HepG2 (cell line): ENCODE measurements at regions not wholly inside any gene's neighbourhood (a gene's known extent, or its start where the extent isn't known, plus 50 kb on each side); places are given as distances from the start of the nearest gene placed in this dataset.

Experiments used
- ATAC-seq: fragments of 200-7000 bp; cut with Tn5 transposase; 3 replicates; pipeline ENCODE4 v1.9.1; 2020; ENCODE audit warnings: mild to moderate bottlenecking, moderate library complexity
- BruUV-seq: library from RNA; stranded (reverse); fragments of 400-500 nt; replicated peaks from 2 replicates; lab custom pipeline; 2021; lab: Mats Ljungman, UMichigan
- CTCF ChIA-PET: fragments of 300-600 bp; formaldehyde crosslinking; extraction: SDS; loops from one replicate; lab custom pipeline; 2021; ENCODE audit warnings: low total read pairs, inconsistent platforms, low intra/inter-chr PET ratio; lab: Yijun Ruan, JAX
- POLR2A ChIA-PET: fragments of 350-600 bp; sonication (Branson Sonifier 250); formaldehyde crosslinking; loops from one replicate; lab custom pipeline; 2020; ENCODE audit warnings: antibody characterized with exemption, inconsistent platforms; lab: Yijun Ruan, JAX
- DNase-seq: peaks from one replicate; pipeline ENCODE4 v3.0.0-alpha.2; 2015; ENCODE audit warnings: low spot score
- FAIRE-seq: peaks from 3 replicates; lab custom pipeline; 2011; peaks lifted over from hg19 to GRCh38; lab: Jason Lieb, UNC
- H2AFZ ChIP-seq: one replicate; pipeline ENCODE4 v1.6.1; 2011; ENCODE audit warnings: low read length, inconsistent platforms
- H3K27ac ChIP-seq: fragments of 300-600 bp; 3 replicates; pipeline ENCODE4 v1.8.0; 2011; ENCODE audit warnings: mixed run types, mild to moderate bottlenecking, mixed read lengths, low read length, inconsistent platforms; ENCODE audit not compliant: insufficient read depth; ENCODE audit errors: extremely low read length
- H3K27me3 ChIP-seq, 2 experiments: fragments of 200-600 bp in 1 of 2; 2 replicates in 1 of 2; 3 replicates in 1 of 2; pipeline versions ENCODE4 v1.6.0 to v1.8.0; 2011; ENCODE audit warnings: low read length in 2 of 2, mild to moderate bottlenecking in 2 of 2, moderate library complexity in 2 of 2, inconsistent platforms in 1 of 2; ENCODE audit not compliant: insufficient read depth in 2 of 2, control insufficient read depth in 1 of 2
- H3K36me3 ChIP-seq, 2 experiments: fragments of 200-600 bp in 1 of 2; replicated peaks in 1 of 2; 2 replicates in 1 of 2; 3 replicates in 1 of 2; pipeline versions ENCODE4 v1.5.1 to v1.8.0; 2011; ENCODE audit warnings: low read length in 2 of 2, inconsistent platforms in 1 of 2; ENCODE audit not compliant: insufficient read depth in 2 of 2, control insufficient read depth in 1 of 2
- H3K4me1 ChIP-seq: 2 replicates; pipeline ENCODE4 v1.5.1; 2012; ENCODE audit warnings: low read length, inconsistent platforms; ENCODE audit not compliant: insufficient read depth
- H3K4me2 ChIP-seq: 2 replicates; pipeline ENCODE4 v1.6.0; 2011; ENCODE audit warnings: low read depth, low read length, inconsistent platforms
- H3K4me3 ChIP-seq, 3 experiments: fragments of 200-600 bp in 1 of 3; sonication (generic), shearing (Covaris generic) in 1 of 3; replicated peaks in 1 of 3; 2 replicates each; pipeline ENCODE4 v1.5.1; 2011 to 2016; ENCODE audit warnings: low read length in 3 of 3, inconsistent platforms in 2 of 3, low read depth in 2 of 3, mild to moderate bottlenecking in 2 of 3, control low read depth in 1 of 3, mixed read lengths in 1 of 3; ENCODE audit not compliant: insufficient read depth in 1 of 3
- H3K79me2 ChIP-seq: one replicate; pipeline ENCODE4 v1.6.1; 2011; ENCODE audit warnings: low read length, inconsistent platforms; ENCODE audit not compliant: insufficient read depth
- H3K9ac ChIP-seq: 2 replicates; pipeline ENCODE4 v1.6.0; 2011; ENCODE audit warnings: mild to moderate bottlenecking, low read depth, low read length, inconsistent platforms; ENCODE audit not compliant: insufficient read depth
- H3K9me3 ChIP-seq: 2 replicates; pipeline ENCODE4 v1.5.1; 2012; ENCODE audit warnings: mild to moderate bottlenecking, low read length
- H4K20me1 ChIP-seq: 2 replicates; pipeline ENCODE4 v1.6.0; 2011; ENCODE audit warnings: inconsistent platforms, mild to moderate bottlenecking, low read length, moderate library complexity; ENCODE audit not compliant: insufficient read depth
- ATF7 ChIP-seq, 2 experiments: fragments of 450-650 bp in 1 of 2; sonication (generic) in 1 of 2; formaldehyde crosslinking in 1 of 2; IDR thresholded peaks; 2 replicates each; pipeline versions ENCODE4 v1.4.0 to v1.6.1; 2016 to 2020; ENCODE audit warnings: antibody characterized with exemption in 1 of 2, mild to moderate bottlenecking in 1 of 2, missing genetic modification reagents in 1 of 2
- BCL6 ChIP-seq: IDR thresholded peaks from 2 replicates; pipeline ENCODE4 v1.6.1; 2016; ENCODE audit warnings: missing genetic modification reagents, missing compliant biosample characterization
- DR1 ChIP-seq: sonication (generic); formaldehyde crosslinking; IDR thresholded peaks from 2 replicates; pipeline ENCODE4 v1.8.0; 2021; ENCODE audit warnings: mild to moderate bottlenecking, missing genetic modification reagents, inconsistent platforms
- FOSL2 ChIP-seq: sonication (generic); formaldehyde crosslinking; IDR thresholded peaks from 2 replicates; pipeline ENCODE4 v1.4.0; 2020; ENCODE audit warnings: missing genetic modification reagents
- KIAA2018 ChIP-seq: sonication (generic); formaldehyde crosslinking; IDR thresholded peaks from 2 replicates; pipeline ENCODE4 v1.5.0; 2020; ENCODE audit warnings: mild to moderate bottlenecking, missing genetic modification reagents, borderline replicate concordance
- MZF1 ChIP-seq: sonication (generic); formaldehyde crosslinking; IDR thresholded peaks from 2 replicates; pipeline ENCODE4 v1.8.1; 2023; ENCODE audit warnings: mild to moderate bottlenecking, missing genetic modification reagents, borderline replicate concordance
- NCOA5 ChIP-seq: sonication (generic); formaldehyde crosslinking; IDR thresholded peaks from 2 replicates; pipeline ENCODE4 v1.4.0; 2020; ENCODE audit warnings: missing genetic modification reagents
- RFX3 ChIP-seq: IDR thresholded peaks from 2 replicates; pipeline ENCODE4 v1.6.1; 2016; ENCODE audit warnings: missing biosample characterization, missing genetic modification reagents
- SCMH1 ChIP-seq: sonication (generic); formaldehyde crosslinking; IDR thresholded peaks from 2 replicates; pipeline ENCODE4 v1.9.0; 2021; ENCODE audit warnings: missing genetic modification reagents, mild to moderate bottlenecking, borderline replicate concordance
- THAP8 ChIP-seq: sonication (generic); formaldehyde crosslinking; IDR thresholded peaks from 2 replicates; pipeline ENCODE4 v1.5.1; 2020; ENCODE audit warnings: missing genetic modification reagents, mild to moderate bottlenecking, borderline replicate concordance
- XBP1 ChIP-seq: sonication (generic); formaldehyde crosslinking; IDR thresholded peaks from 2 replicates; pipeline ENCODE4 v1.5.0; 2020; ENCODE audit warnings: missing genetic modification reagents
- ZBTB33 ChIP-seq: sonication (generic); formaldehyde crosslinking; IDR thresholded peaks from 2 replicates; pipeline ENCODE4 v1.4.0; 2020; ENCODE audit warnings: missing genetic modification reagents
- ZNF224 ChIP-seq: sonication (generic); formaldehyde crosslinking; IDR thresholded peaks from 2 replicates; pipeline ENCODE4 v1.5.0; 2020; ENCODE audit warnings: mild to moderate bottlenecking, missing genetic modification reagents
- ZNF350 ChIP-seq: sonication (generic); formaldehyde crosslinking; IDR thresholded peaks from 2 replicates; pipeline ENCODE4 v1.4.0; 2020; ENCODE audit warnings: mild to moderate bottlenecking, low read depth, missing genetic modification reagents, borderline replicate concordance
- ZNF564 ChIP-seq: sonication (generic); formaldehyde crosslinking; IDR thresholded peaks from 2 replicates; pipeline ENCODE4 v1.8.1; 2023; ENCODE audit warnings: mild to moderate bottlenecking, missing genetic modification reagents
- ZNF775 ChIP-seq: sonication (generic); formaldehyde crosslinking; IDR thresholded peaks from 2 replicates; pipeline ENCODE4 v1.4.0; 2020; ENCODE audit warnings: missing genetic modification reagents, mild to moderate bottlenecking, moderate library complexity, borderline replicate concordance
- WGBS: methylation state at CpG from one replicate; pipeline ENCODE4 v1.1.6; 2017; ENCODE audit warnings: low lambda C conversion rate; 5-methylcytosine and 5-hydroxymethylcytosine counted together
- in situ Hi-C: cut with HindIII; loops from 2 replicates; pipeline ENCODE4 v1.10.0; 2017; ENCODE audit warnings: low pct_unique_long_range_greater_than_20kb; ENCODE audit not compliant: extremely low pct_ligation_motif_present
- intact Hi-C: fragments of 100-400 bp; cut with micrococcal nuclease; formaldehyde crosslinking; loops from one replicate; pipeline ENCODE4 v1.10.0; 2022; ENCODE audit not compliant: unreplicated experiment

- Histone ChIP-seq H4K20me1 (no peaks in the 10 kb centered on the region), H3K36me3 (no peaks in the 10 kb centered on the region), H3K4me3 (no peak overlapping the region), H3K27ac (no peak overlapping the region), H3K4me1 (no peaks in the 10 kb centered on the region), H3K4me2 (no peak overlapping the region), H3K9ac (no peak overlapping the region), H3K79me2 (no peaks in the 10 kb centered on the region), H2AFZ (no peak overlapping the region), H3K27me3 (no peaks in the 10 kb centered on the region; a peak in 1 of 5 replicates), H3K9me3 (no peaks in the 10 kb centered on the region)
- no TSS peak for BruUV-seq
- DNase-seq (no peak), FAIRE-seq (no peak), ATAC-seq (no peak; the same call in 2 of the 3 replicates)
- WGBS: no CpG with 5 or more reads among the region's 1 CpG
- ChIA-PET CTCF (no interaction called here), POLR2A (no interaction called here)
- intact Hi-C loops: no loop called here
- in situ Hi-C loops: no loop called here
- no peak for TF ChIP-seq KIAA2018 (CRISPR knock-in tag)
- TF ChIP-seq RFX3 (CRISPR knock-in tag): no peak
- TF ChIP-seq ZNF775 (CRISPR knock-in tag): no peak
- no peak for TF ChIP-seq NCOA5 (CRISPR knock-in tag)
- TF ChIP-seq ZNF564 (CRISPR knock-in tag): no peak
- TF ChIP-seq XBP1 (CRISPR knock-in tag): no peak
- no peak for TF ChIP-seq ATF7 (IDR thresholded peaks at IDR 0.05)
- no peak for TF ChIP-seq ATF7 (CRISPR knock-in tag; IDR thresholded peaks at IDR 0.05)
- TF ChIP-seq ZNF350 (CRISPR knock-in tag): no peak
- no peak for TF ChIP-seq ZBTB33 (CRISPR knock-in tag)
- TF ChIP-seq DR1 (CRISPR knock-in tag): no peak
- no peak for TF ChIP-seq BCL6 (CRISPR knock-in tag)
- no peak for TF ChIP-seq SCMH1
- no peak for TF ChIP-seq MZF1 (CRISPR knock-in tag)
- TF ChIP-seq FOSL2 (CRISPR knock-in tag): no peak
- no peak for TF ChIP-seq THAP8
- TF ChIP-seq ZNF224 (CRISPR knock-in tag): no peak
Measured at GRCh38 chr1:157403608-157404007, 148.7 kb downstream of the FCRL5 start.
